Stimulated activated CD4-positive, alpha-beta T cell treated with anti-CD3 and anti-CD28 coated beads, Interleukin-4, amount 100 ng/mL, for 48 hours (primary cell): ENCODE measurements at regions not wholly inside any gene's neighbourhood (a gene's known extent, or its start where the extent isn't known, plus 50 kb on each side); places are given as distances from the start of the nearest gene placed in this dataset.
"Not testable (repeated sequence)": the region's sequence is repeated elsewhere in the genome, so short reads cannot be mapped to it uniquely, and the experiment has no call there.

Experiments used
- DNase-seq, 2 donors: peaks; one replicate each; pipeline ENCODE4 v3.0.0-alpha.2; 2020; ENCODE audit warnings: low read depth in 2 of 2

GRCh38 chr2:16223161-16223840 is 283.0 kb downstream of the MYCN start:
- DNase-seq, result no peak

GRCh38 chr2:16222326-16222725 is 282.0 kb downstream of the MYCN start:
- no peak for DNase-seq

- no peak for DNase-seq
Measured at GRCh38 chr2:16221461-16222010, 281.2 kb downstream of the MYCN start.

- no peak for DNase-seq
Measured at GRCh38 chr2:16219292-16219975, 279.1 kb downstream of the MYCN start.

- peak in 1 of 2 donors; percentile 3 for DNase-seq
Measured at GRCh38 chr2:16218625-16219024, 278.3 kb downstream of the MYCN start.

- no peak for DNase-seq
Measured at GRCh38 chr2:16218161-16218560, 277.8 kb downstream of the MYCN start.

GRCh38 chr2:16217741-16218140 is 277.4 kb downstream of the MYCN start:
- not testable (repeated sequence) for DNase-seq

GRCh38 chr2:16217291-16217690 is 276.9 kb downstream of the MYCN start:
- DNase-seq, result no peak

GRCh38 chr2:16216558-16216945 is 276.2 kb downstream of the MYCN start:
- no peak for DNase-seq

GRCh38 chr2:16215902-16216557 is 275.7 kb downstream of the MYCN start:
- no peak for DNase-seq

- no peak for DNase-seq
Measured at GRCh38 chr2:16214861-16215260, 274.5 kb downstream of the MYCN start.

- DNase-seq, result no peak
Measured at GRCh38 chr2:16214391-16214790, 274.0 kb downstream of the MYCN start.

- DNase-seq, result no peak
Measured at GRCh38 chr2:16212321-16212720, 272.0 kb downstream of the MYCN start.

- DNase-seq, result no peak
Measured at GRCh38 chr2:16211341-16211740, 271.0 kb downstream of the MYCN start.

- no peak for DNase-seq
Measured at GRCh38 chr2:16210841-16211240, 270.5 kb downstream of the MYCN start.

- no peak for DNase-seq
Measured at GRCh38 chr2:16209799-16210198, 269.4 kb downstream of the MYCN start.

- no peak for DNase-seq
Measured at GRCh38 chr2:16208921-16209320, 268.6 kb downstream of the MYCN start.

- DNase-seq, result no peak
Measured at GRCh38 chr2:16208241-16208797, 268.0 kb downstream of the MYCN start.

GRCh38 chr2:16207611-16208010 is 267.3 kb downstream of the MYCN start:
- no peak for DNase-seq

GRCh38 chr2:16207151-16207550 is 266.8 kb downstream of the MYCN start:
- DNase-seq, result no peak

GRCh38 chr2:16206191-16206944 is 266.0 kb downstream of the MYCN start:
- DNase-seq, result no peak

- DNase-seq, result no peak
Measured at GRCh38 chr2:16205631-16206030, 265.3 kb downstream of the MYCN start.
